ENCODE measurements at regions not wholly inside any gene's neighbourhood (a gene's known extent, or its start where the extent isn't known, plus 50 kb on each side); places are given as distances from the start of the nearest gene placed in this dataset.

GRCh38 chr2:35548171-35548570, 807.4 kb upstream of the CRIM1 start:
- no peak for TF ChIP-seq CTCF (IDR thresholded peaks at IDR 0.05)
- DNase-seq (no peak), ATAC-seq (ENCODE audit: low read depth) (no peak)
- Mint-ChIP-seq H3K4me1 (no peaks in the 10 kb centered on the region), H3K27me3 (no peaks in the 10 kb centered on the region), H3K36me3 (ENCODE audit: low read depth) (no peaks in the 10 kb centered on the region), H3K9me3 (peaks cover 7% of the 10 kb centered on the region), H3K27ac (no peak overlapping the region), H3K4me3 (no peak overlapping the region)
- ChIA-PET CTCF (no interaction called here), POLR2A (no interaction called here)
- intact Hi-C loops (cut with micrococcal nuclease), result no loop called here

GRCh38 chr2:35545301-35545700, 810.3 kb upstream of the CRIM1 start:
- ChIA-PET CTCF (no interaction called here), POLR2A (no interaction called here)
- H3K36me3 Mint-ChIP-seq (ENCODE audit: low read depth), result no peaks in the 10 kb centered on the region
- H3K27ac Mint-ChIP-seq, result no peak overlapping the region
- H3K4me3 Mint-ChIP-seq, result no peak overlapping the region
- H3K9me3 Mint-ChIP-seq, result peaks cover 6% of the 10 kb centered on the region
- ATAC-seq (ENCODE audit: low read depth), result no peak
- H3K27me3 Mint-ChIP-seq, result no peaks in the 10 kb centered on the region
- intact Hi-C loops (cut with micrococcal nuclease), result no loop called here
- no peak for DNase-seq
- no peaks in the 10 kb centered on the region for H3K4me1 Mint-ChIP-seq
- TF ChIP-seq CTCF (IDR thresholded peaks at IDR 0.05), result no peak

GRCh38 chr2:35538796-35539195, 816.8 kb upstream of the CRIM1 start:
- no peaks in the 10 kb centered on the region for H3K4me1 Mint-ChIP-seq
- ChIA-PET CTCF (no interaction called here), POLR2A (no interaction called here)
- no peaks in the 10 kb centered on the region for H3K9me3 Mint-ChIP-seq
- ATAC-seq (ENCODE audit: low read depth) (no peak), DNase-seq (no peak)
- no peak overlapping the region for H3K4me3 Mint-ChIP-seq
- H3K27me3 Mint-ChIP-seq, result no peaks in the 10 kb centered on the region
- no peaks in the 10 kb centered on the region for H3K36me3 Mint-ChIP-seq (ENCODE audit: low read depth)
- H3K27ac Mint-ChIP-seq, result no peak overlapping the region
- intact Hi-C loops (cut with micrococcal nuclease), result no loop called here
- TF ChIP-seq CTCF (IDR thresholded peaks at IDR 0.05), result no peak

- intact Hi-C loops (cut with micrococcal nuclease), result no loop called here
- no peaks in the 10 kb centered on the region for H3K36me3 Mint-ChIP-seq (ENCODE audit: low read depth)
- no peaks in the 10 kb centered on the region for H3K4me1 Mint-ChIP-seq
- no peak for TF ChIP-seq CTCF (IDR thresholded peaks at IDR 0.05)
- H3K4me3 Mint-ChIP-seq, result no peak overlapping the region
- no peak for ATAC-seq (ENCODE audit: low read depth)
- ChIA-PET POLR2A (no interaction called here), CTCF (no interaction called here)
- no peak overlapping the region for H3K27ac Mint-ChIP-seq
- H3K9me3 Mint-ChIP-seq, result peaks cover 8% of the 10 kb centered on the region
- DNase-seq, result no peak
- H3K27me3 Mint-ChIP-seq, result no peaks in the 10 kb centered on the region
Measured at GRCh38 chr2:35530615-35531135, 824.9 kb upstream of the CRIM1 start.

- ATAC-seq (ENCODE audit: low read depth) (no peak), DNase-seq (no peak)
- TF ChIP-seq CTCF (IDR thresholded peaks at IDR 0.05), result no peak
- H3K27ac Mint-ChIP-seq, result no peak overlapping the region
- no peaks in the 10 kb centered on the region for H3K36me3 Mint-ChIP-seq (ENCODE audit: low read depth)
- intact Hi-C loops (cut with micrococcal nuclease), result no loop called here
- CTCF ChIA-PET, result no interaction called here
- no peak overlapping the region for H3K4me3 Mint-ChIP-seq
- POLR2A ChIA-PET, result no interaction called here
- no peaks in the 10 kb centered on the region for H3K4me1 Mint-ChIP-seq
- peaks cover 17% of the 10 kb centered on the region for H3K9me3 Mint-ChIP-seq
- no peaks in the 10 kb centered on the region for H3K27me3 Mint-ChIP-seq
Measured at GRCh38 chr2:35526741-35527140, 828.8 kb upstream of the CRIM1 start.

All from activated B cell treated with CpG ODN at 0.5 μM for 24 hours (primary cell).